Upper lobe of right lung (tissue), 1 donor: ENCODE measurements at regions not wholly inside any gene's neighbourhood (a gene's known extent, or its start where the extent isn't known, plus 50 kb on each side); places are given as distances from the start of the nearest gene placed in this dataset.

ENCODE experiments used
- ATAC-seq: fragments of 200-7000 bp; cut with Tn5 transposase; one replicate; pipeline ENCODE4 v1.9.1; 2020; ENCODE audit warnings: mild to moderate bottlenecking, moderate library complexity
- DNase-seq: peaks from one replicate; pipeline ENCODE4 v3.0.0-alpha.2; 2020
- H3K27ac ChIP-seq: fragments of 200-600 bp; one replicate; pipeline ENCODE4 v1.8.0; 2022
- H3K27me3 ChIP-seq: fragments of 200-600 bp; one replicate; pipeline ENCODE4 v1.8.0; 2022; ENCODE audit warnings: mild to moderate bottlenecking
- H3K36me3 ChIP-seq: fragments of 200-600 bp; one replicate; pipeline ENCODE4 v1.8.0; 2022
- H3K4me1 ChIP-seq: fragments of 200-600 bp; one replicate; pipeline ENCODE4 v1.8.0; 2022
- H3K4me3 ChIP-seq: fragments of 200-600 bp; one replicate; pipeline ENCODE4 v1.8.0; 2022; ENCODE audit warnings: mild to moderate bottlenecking
- H3K9me3 ChIP-seq: fragments of 200-600 bp; one replicate; pipeline ENCODE4 v1.8.0; 2022
- intact Hi-C: fragments of 100-400 bp; cut with DNase I; formaldehyde crosslinking; loops from one replicate; pipeline ENCODE4 v1.11.0; 2022
- TF ChIP-seq, protein P1 (sequence below): fragments of 200-600 bp; IDR thresholded peaks from one replicate; pipeline ENCODE4 v1.8.0; 2022; ENCODE audit warnings: antibody characterized with exemption
- donor health status: DM: no; HTN: yes; CAD: no; lungs with severe emphysema.

GRCh38 chr10:130435961-130436360 lies 299.8 kb downstream of the GLRX3 start:
- H3K9me3 ChIP-seq, result no peaks in the 10 kb centered on the region
- no peaks in the 10 kb centered on the region for H3K36me3 ChIP-seq
- TF ChIP-seq, protein P1, sequence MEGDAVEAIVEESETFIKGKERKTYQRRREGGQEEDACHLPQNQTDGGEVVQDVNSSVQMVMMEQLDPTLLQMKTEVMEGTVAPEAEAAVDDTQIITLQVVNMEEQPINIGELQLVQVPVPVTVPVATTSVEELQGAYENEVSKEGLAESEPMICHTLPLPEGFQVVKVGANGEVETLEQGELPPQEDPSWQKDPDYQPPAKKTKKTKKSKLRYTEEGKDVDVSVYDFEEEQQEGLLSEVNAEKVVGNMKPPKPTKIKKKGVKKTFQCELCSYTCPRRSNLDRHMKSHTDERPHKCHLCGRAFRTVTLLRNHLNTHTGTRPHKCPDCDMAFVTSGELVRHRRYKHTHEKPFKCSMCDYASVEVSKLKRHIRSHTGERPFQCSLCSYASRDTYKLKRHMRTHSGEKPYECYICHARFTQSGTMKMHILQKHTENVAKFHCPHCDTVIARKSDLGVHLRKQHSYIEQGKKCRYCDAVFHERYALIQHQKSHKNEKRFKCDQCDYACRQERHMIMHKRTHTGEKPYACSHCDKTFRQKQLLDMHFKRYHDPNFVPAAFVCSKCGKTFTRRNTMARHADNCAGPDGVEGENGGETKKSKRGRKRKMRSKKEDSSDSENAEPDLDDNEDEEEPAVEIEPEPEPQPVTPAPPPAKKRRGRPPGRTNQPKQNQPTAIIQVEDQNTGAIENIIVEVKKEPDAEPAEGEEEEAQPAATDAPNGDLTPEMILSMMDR, result no peak
- ATAC-seq, result no peak
- intact Hi-C loops, result no loop called here
- DNase-seq, result no peak
- no peak overlapping the region for H3K4me3 ChIP-seq
- no peaks in the 10 kb centered on the region for H3K27me3 ChIP-seq
- no peak overlapping the region for H3K27ac ChIP-seq
- H3K4me1 ChIP-seq, result no peaks in the 10 kb centered on the region

- H3K9me3 ChIP-seq, result no peaks in the 10 kb centered on the region
- H3K4me1 ChIP-seq, result no peaks in the 10 kb centered on the region
- H3K27me3 ChIP-seq, result no peaks in the 10 kb centered on the region
- DNase-seq (no peak), ATAC-seq (no peak)
- intact Hi-C loops, result no loop called here
- no peak overlapping the region for H3K27ac ChIP-seq
- no peak overlapping the region for H3K4me3 ChIP-seq
- no peaks in the 10 kb centered on the region for H3K36me3 ChIP-seq
- TF ChIP-seq, protein P1, result no peak
Measured at GRCh38 chr10:130438861-130439260, 302.7 kb downstream of the GLRX3 start.

DNA sequence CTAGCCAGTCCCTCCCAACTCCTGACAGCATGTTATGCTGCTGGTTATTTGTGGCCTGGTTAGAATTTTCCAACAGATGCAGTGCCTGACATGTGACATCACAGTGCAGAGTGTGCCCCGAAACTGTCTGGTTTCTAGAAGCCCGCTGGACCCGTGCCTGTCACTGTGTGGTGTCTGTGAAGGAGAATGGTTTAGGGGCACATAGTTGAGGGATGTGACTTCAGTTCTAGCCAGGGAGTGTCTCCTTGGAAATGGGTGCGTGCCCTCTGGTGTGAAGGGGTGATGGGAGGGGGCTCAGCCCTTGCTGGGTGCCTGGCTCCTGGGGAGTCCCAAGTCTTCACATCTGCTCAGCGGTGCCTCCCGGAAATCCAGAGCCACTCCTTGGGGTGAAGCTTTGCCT lies 303.6 kb downstream of the GLRX3 start:
- intact Hi-C loops, result no loop called here
- no peaks in the 10 kb centered on the region for H3K4me1 ChIP-seq
- no peaks in the 10 kb centered on the region for H3K36me3 ChIP-seq
- no peak for ATAC-seq
- no peaks in the 10 kb centered on the region for H3K9me3 ChIP-seq
- TF ChIP-seq, protein P1, result no peak
- H3K27me3 ChIP-seq, result no peaks in the 10 kb centered on the region
- H3K27ac ChIP-seq, result no peak overlapping the region
- H3K4me3 ChIP-seq, result no peak overlapping the region
- no peak for DNase-seq

DNA sequence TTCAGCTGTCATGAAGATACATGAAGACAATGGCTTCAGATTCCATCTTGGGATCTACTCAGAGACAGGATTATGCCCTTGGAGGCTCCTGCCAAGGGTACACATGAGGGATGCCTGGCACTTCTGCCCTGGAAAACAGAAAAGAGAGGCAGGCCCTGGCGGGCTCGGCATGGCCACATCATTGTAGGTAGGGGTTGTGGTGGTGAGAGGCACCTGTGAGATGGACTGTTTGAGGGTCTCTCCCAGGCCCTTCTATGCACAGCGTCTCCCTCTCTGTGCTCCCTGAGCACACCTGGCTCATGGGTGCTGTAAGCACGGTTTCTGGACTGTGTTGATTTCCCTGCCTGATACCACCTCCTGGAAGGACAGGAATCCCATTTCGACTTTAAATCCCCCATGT lies 304.3 kb downstream of the GLRX3 start:
- TF ChIP-seq, protein P1, result no peak

DNA sequence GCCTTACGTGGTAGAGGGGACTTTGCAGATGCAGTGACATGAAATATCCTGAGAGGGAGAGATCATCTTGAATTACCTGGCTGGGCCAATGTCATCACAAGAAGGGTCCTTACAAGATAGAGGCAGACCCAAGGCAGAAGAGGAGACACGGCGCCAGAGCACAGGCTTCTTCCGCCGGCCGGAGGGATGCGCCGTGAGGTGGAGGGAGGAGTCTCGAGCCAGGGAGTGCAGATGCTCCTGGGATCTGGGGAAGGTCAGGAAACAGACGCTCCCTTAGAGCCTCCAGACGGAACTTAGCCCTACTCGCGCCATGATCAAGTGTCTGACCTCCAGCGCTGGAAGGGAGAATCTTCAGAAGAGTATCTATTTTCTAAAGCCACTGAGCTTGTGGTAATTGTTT lies 304.8 kb downstream of the GLRX3 start:
- Histone ChIP-seq H3K36me3 (no peaks in the 10 kb centered on the region), H3K27ac (no peak overlapping the region), H3K9me3 (no peaks in the 10 kb centered on the region), H3K4me1 (no peaks in the 10 kb centered on the region), H3K27me3 (no peaks in the 10 kb centered on the region), H3K4me3 (no peak overlapping the region)
- TF ChIP-seq, protein P1, result no peak
- intact Hi-C loops, result no loop called here
- no peak for ATAC-seq
- DNase-seq, result no peak

More for the DNA sequence above, 304.3 kb downstream of the GLRX3 start:
- intact Hi-C loops, result no loop called here
- no peak overlapping the region for H3K27ac ChIP-seq
- no peak overlapping the region for H3K4me3 ChIP-seq
- no peaks in the 10 kb centered on the region for H3K27me3 ChIP-seq
- no peak for ATAC-seq
- no peaks in the 10 kb centered on the region for H3K4me1 ChIP-seq
- no peaks in the 10 kb centered on the region for H3K36me3 ChIP-seq
- H3K9me3 ChIP-seq, result no peaks in the 10 kb centered on the region
- no peak for DNase-seq

DNA sequence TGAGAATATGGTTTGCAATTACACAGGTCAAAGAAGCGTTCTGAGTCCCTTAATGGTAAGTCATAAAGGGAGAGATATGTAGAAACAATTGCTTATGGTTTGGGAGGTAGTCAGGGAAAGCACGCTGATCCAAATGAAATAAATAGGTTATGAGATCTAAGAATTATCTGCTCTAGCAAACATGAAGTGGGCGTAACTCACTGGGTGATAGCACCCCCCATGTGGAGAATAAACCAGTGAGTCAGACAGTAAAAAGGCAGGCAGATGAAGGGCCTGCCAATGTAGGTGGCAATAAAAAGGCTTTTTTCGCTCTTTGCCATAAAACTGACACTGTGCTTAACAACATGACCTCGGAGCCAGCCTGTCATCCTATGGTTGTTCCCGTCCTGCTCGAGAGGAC lies 306.9 kb downstream of the GLRX3 start:
- no peak for DNase-seq
- Histone ChIP-seq H3K9me3 (no peaks in the 10 kb centered on the region), H3K27ac (no peak overlapping the region), H3K4me1 (no peaks in the 10 kb centered on the region), H3K27me3 (no peaks in the 10 kb centered on the region), H3K36me3 (no peaks in the 10 kb centered on the region), H3K4me3 (no peak overlapping the region)
- intact Hi-C loops, result no loop called here
- TF ChIP-seq, protein P1, result no peak
- no peak for ATAC-seq
